Ectodermal cell (in vitro differentiated cells): ENCODE measurements at regions not wholly inside any gene's neighbourhood (a gene's known extent, or its start where the extent isn't known, plus 50 kb on each side); places are given as distances from the start of the nearest gene placed in this dataset.

Experiments used
- H3K27ac ChIP-seq: 2 replicates; pipeline ENCODE4 v1.7.0; 2013; ENCODE audit warnings: mild to moderate bottlenecking, low read depth, low read length; ENCODE audit not compliant: insufficient read depth, poor library complexity, severe bottlenecking
- H3K27me3 ChIP-seq: 2 replicates; pipeline ENCODE4 v1.7.0; 2013; ENCODE audit warnings: mild to moderate bottlenecking, low read length; ENCODE audit not compliant: insufficient read depth, control insufficient read depth, poor library complexity, severe bottlenecking
- H3K36me3 ChIP-seq: one replicate; pipeline ENCODE4 v1.7.0; 2013; ENCODE audit warnings: low read length; ENCODE audit not compliant: control insufficient read depth, insufficient read depth
- H3K4me1 ChIP-seq: one replicate; pipeline ENCODE4 v1.7.0; 2013; ENCODE audit warnings: low read length; ENCODE audit not compliant: control insufficient read depth, insufficient read depth
- H3K4me3 ChIP-seq: 2 replicates; pipeline ENCODE4 v1.7.0; 2013; ENCODE audit warnings: low read depth, low read length, control low read depth; ENCODE audit not compliant: insufficient read depth
- H3K9me3 ChIP-seq: 2 replicates; pipeline ENCODE4 v1.7.0; 2013; ENCODE audit warnings: mild to moderate bottlenecking, low read length, moderate library complexity; ENCODE audit not compliant: control insufficient read depth
- WGBS, 2 experiments: methylation state at CpG; one replicate each; pipeline ENCODE4 v1.1.7; 2013; ENCODE audit warnings: missing lambda C conversion rate in 2 of 2; 5-methylcytosine and 5-hydroxymethylcytosine counted together

GRCh38 chr20:10741060-10741459 is 67.3 kb upstream of the JAG1 start:
- no peaks in the 10 kb centered on the region for H3K36me3 ChIP-seq
- H3K9me3 ChIP-seq = no peaks in the 10 kb centered on the region
- H3K4me3 ChIP-seq = no peak overlapping the region
- 96% methylated on average over 5 of the region's 5 CpGs for WGBS, 2 experiments
- H3K4me1 ChIP-seq = peaks cover 3% of the 10 kb centered on the region
- no peak overlapping the region for H3K27ac ChIP-seq
- no peaks in the 10 kb centered on the region for H3K27me3 ChIP-seq

GRCh38 chr20:10745790-10746189 is 72.0 kb upstream of the JAG1 start:
- Histone ChIP-seq H3K27me3 (no peaks in the 10 kb centered on the region), H3K4me3 (no peak overlapping the region), H3K4me1 (peaks cover 4% of the 10 kb centered on the region), H3K27ac (no peak overlapping the region), H3K36me3 (no peaks in the 10 kb centered on the region), H3K9me3 (no peaks in the 10 kb centered on the region)
- 91 to 99% methylated on average over 4 of the region's 5 CpGs for WGBS, 2 experiments

GRCh38 chr20:10747019-10747418 is 73.2 kb upstream of the JAG1 start:
- Histone ChIP-seq H3K4me3 (no peak overlapping the region), H3K27ac (no peak overlapping the region), H3K36me3 (no peaks in the 10 kb centered on the region), H3K4me1 (peaks cover 4% of the 10 kb centered on the region), H3K9me3 (no peaks in the 10 kb centered on the region), H3K27me3 (no peaks in the 10 kb centered on the region)
- WGBS, 2 experiments = 76 to 85% methylated on average over 6 of the region's 6 CpGs

GRCh38 chr20:10749084-10749483 is 75.3 kb upstream of the JAG1 start:
- no peak overlapping the region for H3K27ac ChIP-seq
- no peaks in the 10 kb centered on the region for H3K27me3 ChIP-seq
- no peaks in the 10 kb centered on the region for H3K36me3 ChIP-seq
- H3K9me3 ChIP-seq = no peaks in the 10 kb centered on the region
- H3K4me3 ChIP-seq = no peak overlapping the region
- H3K4me1 ChIP-seq = peaks cover 4% of the 10 kb centered on the region

GRCh38 chr20:10752206-10752605 is 78.4 kb upstream of the JAG1 start:
- Histone ChIP-seq H3K36me3 (no peaks in the 10 kb centered on the region), H3K27me3 (no peaks in the 10 kb centered on the region), H3K4me3 (no peak overlapping the region), H3K9me3 (no peaks in the 10 kb centered on the region), H3K27ac (no peak overlapping the region), H3K4me1 (peaks cover under 1% of the 10 kb centered on the region)

- no peaks in the 10 kb centered on the region for H3K4me1 ChIP-seq
- WGBS, 2 experiments = 93 to 94% methylated on average over 2 of the region's 2 CpGs
- no peak overlapping the region for H3K27ac ChIP-seq
Measured at GRCh38 chr20:10754824-10755223, 81.0 kb upstream of the JAG1 start.

GRCh38 chr20:10758446-10758845 is 84.6 kb upstream of the JAG1 start:
- Histone ChIP-seq H3K36me3 (no peaks in the 10 kb centered on the region), H3K4me1 (no peaks in the 10 kb centered on the region), H3K27me3 (no peaks in the 10 kb centered on the region), H3K27ac (no peak overlapping the region), H3K4me3 (no peak overlapping the region), H3K9me3 (no peaks in the 10 kb centered on the region)
- 92% methylated on average over 4 of the region's 4 CpGs for WGBS, 2 experiments

More at GRCh38 chr20:10754824-10755223, 81.0 kb upstream of the JAG1 start:
- no peak overlapping the region for H3K4me3 ChIP-seq
- H3K9me3 ChIP-seq = no peaks in the 10 kb centered on the region
- H3K36me3 ChIP-seq = no peaks in the 10 kb centered on the region
- H3K27me3 ChIP-seq = no peaks in the 10 kb centered on the region

GRCh38 chr20:10761232-10761631 is 87.4 kb upstream of the JAG1 start:
- 96% methylated on average over 8 of the region's 8 CpGs for WGBS, 2 experiments
- H3K27ac ChIP-seq = no peak overlapping the region
- H3K4me3 ChIP-seq = no peak overlapping the region
- no peaks in the 10 kb centered on the region for H3K9me3 ChIP-seq
- no peaks in the 10 kb centered on the region for H3K27me3 ChIP-seq
- H3K36me3 ChIP-seq = no peaks in the 10 kb centered on the region
- H3K4me1 ChIP-seq = no peaks in the 10 kb centered on the region

GRCh38 chr20:10761786-10762185 is 88.0 kb upstream of the JAG1 start:
- Histone ChIP-seq H3K4me3 (no peak overlapping the region), H3K4me1 (no peaks in the 10 kb centered on the region), H3K9me3 (no peaks in the 10 kb centered on the region), H3K27ac (no peak overlapping the region), H3K27me3 (no peaks in the 10 kb centered on the region), H3K36me3 (no peaks in the 10 kb centered on the region)
- 95 to 96% methylated on average over 8 of the region's 8 CpGs for WGBS, 2 experiments

GRCh38 chr20:10762216-10762615 is 88.4 kb upstream of the JAG1 start:
- H3K4me3 ChIP-seq = no peak overlapping the region
- H3K27me3 ChIP-seq = no peaks in the 10 kb centered on the region
- no peaks in the 10 kb centered on the region for H3K36me3 ChIP-seq
- no peaks in the 10 kb centered on the region for H3K9me3 ChIP-seq
- no peak overlapping the region for H3K27ac ChIP-seq
- no peaks in the 10 kb centered on the region for H3K4me1 ChIP-seq
- 21 to 25% methylated on average over 2 of the region's 2 CpGs for WGBS, 2 experiments

- Histone ChIP-seq H3K27ac (no peak overlapping the region), H3K9me3 (no peaks in the 10 kb centered on the region), H3K27me3 (no peaks in the 10 kb centered on the region), H3K36me3 (no peaks in the 10 kb centered on the region), H3K4me1 (no peaks in the 10 kb centered on the region), H3K4me3 (no peak overlapping the region)
- 92 to 94% methylated on average over 1 of the region's 2 CpGs for WGBS, 2 experiments
Measured at GRCh38 chr20:10763112-10763511, 89.3 kb upstream of the JAG1 start.
